Activated T-cell treated with anti-CD3 and anti-CD28 coated beads for 48 hours (primary cell): ENCODE measurements at regions not wholly inside any gene's neighbourhood (a gene's known extent, or its start where the extent isn't known, plus 50 kb on each side); places are given as distances from the start of the nearest gene placed in this dataset.

ENCODE experiments used
- DNase-seq: peaks from one replicate; pipeline ENCODE4 v3.0.0-alpha.2; 2020; ENCODE audit warnings: low read depth

DNA sequence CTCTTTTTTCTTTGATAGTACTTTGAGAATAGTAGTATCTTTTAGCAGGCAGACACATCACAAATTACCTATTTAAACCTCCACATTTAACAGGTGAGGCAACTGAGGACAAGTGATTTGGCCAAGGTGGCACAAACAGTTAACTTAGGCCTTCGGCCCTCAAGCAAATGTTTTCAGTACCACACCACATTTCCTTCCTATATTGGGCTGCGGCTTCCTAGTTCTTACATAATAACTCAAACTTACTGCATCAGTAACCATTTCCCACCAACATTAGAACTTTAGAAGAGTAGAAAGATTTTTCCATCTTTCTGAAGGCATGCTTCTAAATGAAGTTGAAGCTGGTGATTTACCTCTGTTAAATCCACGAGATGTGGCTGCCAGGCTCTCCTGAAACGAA, 63.2 kb upstream of the SLC4A4 start:
- DNase-seq: no peak

DNA sequence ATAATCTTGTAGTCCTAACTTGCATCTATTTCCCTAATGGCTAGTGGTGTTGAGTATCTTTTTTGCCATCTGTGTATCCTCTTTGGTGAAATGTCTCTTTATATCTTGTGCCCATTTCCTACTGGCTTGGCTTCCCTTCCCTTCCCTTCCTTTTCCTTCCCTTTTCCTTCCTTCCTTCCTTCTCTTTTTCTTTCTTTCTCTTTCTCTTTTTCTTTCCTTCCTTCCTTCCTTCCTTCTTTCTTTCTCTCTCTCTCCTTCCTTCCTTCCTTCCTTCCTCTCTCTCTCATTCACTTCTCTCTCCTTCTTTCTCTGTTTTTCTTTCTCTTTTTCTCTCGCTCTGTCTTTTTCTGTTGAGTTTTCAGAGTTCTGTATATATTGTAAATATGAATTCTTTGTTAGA, 61.5 kb upstream of the SLC4A4 start:
- no peak for DNase-seq

DNA sequence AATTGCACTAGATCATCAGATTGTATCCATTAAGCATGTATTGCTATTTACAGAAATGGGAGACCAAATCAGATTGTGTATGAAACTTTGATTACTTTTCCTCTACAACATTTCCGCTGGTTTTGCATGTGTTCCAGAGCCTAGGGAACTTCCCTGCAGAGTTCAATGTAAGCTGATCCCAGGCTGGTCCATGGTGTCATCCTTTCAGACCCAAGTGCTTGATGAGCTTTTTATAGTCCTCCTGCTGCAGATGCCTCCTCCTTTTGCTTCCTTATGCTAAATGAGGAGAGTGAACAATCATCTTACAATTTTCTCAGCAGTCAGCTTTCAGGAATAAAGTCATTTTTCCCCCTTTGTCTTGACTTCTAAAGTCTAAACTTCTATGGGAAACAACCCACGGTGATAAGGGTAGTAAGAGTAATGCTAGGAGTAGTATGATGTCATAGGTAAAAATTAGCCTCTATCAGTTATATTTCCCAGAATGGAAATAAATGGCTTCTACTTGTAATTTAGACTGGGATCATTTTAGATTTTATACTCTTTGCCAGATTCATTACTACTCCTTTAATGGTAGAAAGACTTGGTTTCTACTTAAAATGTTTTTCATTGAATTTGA, 55.1 kb upstream of the SLC4A4 start:
- DNase-seq: no peak

DNA sequence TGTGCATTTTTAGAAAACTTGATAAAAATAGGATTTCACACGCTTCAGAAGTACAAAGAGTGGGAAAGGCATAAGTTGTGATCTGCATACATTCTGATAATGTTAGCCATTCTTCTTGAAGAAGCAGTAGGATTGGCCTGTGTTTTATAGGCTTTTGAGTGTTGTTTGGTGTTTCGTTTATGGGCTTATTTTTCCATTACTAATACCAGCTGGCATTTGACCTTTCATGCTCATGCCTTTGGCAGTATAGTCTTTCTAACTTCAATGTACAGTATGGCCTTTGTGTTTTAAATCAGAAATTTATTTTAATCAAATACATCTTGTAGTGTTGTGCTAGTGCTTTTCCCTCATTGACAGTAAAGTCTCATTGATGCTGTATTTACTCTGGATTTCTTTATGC, 51.5 kb upstream of the SLC4A4 start:
- no peak for DNase-seq

DNA sequence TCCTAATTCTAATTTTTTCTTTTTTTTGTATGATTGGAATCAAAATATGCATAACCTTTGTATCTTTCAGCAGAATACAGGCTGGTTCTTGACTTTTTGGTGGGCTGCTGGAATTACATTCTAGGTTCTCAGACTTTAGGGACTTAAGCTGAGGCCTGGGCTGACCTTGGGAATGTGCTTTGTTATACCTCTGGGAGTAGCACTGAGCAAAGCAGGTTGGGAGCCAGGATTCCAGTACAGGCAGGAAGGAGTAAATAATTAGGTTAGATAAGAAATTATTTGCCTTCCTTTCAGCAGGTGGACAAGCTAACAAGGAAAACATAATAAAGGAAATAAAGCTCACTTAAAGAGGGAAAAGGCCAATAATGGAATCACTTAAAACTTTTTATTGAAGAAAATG, 49.9 kb upstream of the SLC4A4 start:
- DNase-seq: no peak
